ENCODE measurements at regions not wholly inside any gene's neighbourhood (a gene's known extent, or its start where the extent isn't known, plus 50 kb on each side); places are given as distances from the start of the nearest gene placed in this dataset.

DNA sequence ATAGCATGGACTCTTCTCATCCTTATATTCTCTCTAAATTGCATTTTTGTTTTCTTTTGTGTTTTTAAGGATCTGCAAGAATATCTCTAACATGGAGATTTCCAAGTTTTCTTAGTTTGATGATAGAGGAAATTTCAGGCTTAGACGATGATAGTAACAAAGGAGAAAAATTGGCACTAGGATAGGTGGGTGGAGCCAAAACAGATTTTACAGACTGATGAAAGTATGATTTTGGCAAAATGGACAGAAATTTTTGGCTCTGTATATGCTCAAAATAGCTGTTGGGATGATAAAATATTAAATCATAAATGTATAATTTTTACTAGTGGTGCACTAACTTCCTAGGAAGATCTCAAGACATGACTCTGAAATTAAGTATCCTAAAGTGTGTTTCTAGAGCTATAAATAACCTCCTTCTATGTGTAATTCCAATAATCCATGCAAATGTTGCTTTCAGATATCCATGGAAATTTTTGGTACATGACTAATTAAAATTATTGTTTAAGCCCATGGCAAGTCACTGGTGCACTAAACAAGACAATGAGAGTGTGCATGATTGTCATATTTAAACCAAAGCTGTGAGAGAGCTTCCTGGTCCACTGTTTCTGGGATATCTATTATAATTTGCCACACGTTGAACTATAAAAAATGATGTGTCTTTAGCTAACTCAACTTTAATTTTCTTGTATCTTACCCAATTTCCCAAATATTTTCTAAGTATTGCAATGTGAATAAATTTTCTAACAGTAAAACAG lies 55.8 kb upstream of the NBEA start:
- peak; percentile 23 for DNase-seq (ENCODE audit: low spot score)

DNA sequence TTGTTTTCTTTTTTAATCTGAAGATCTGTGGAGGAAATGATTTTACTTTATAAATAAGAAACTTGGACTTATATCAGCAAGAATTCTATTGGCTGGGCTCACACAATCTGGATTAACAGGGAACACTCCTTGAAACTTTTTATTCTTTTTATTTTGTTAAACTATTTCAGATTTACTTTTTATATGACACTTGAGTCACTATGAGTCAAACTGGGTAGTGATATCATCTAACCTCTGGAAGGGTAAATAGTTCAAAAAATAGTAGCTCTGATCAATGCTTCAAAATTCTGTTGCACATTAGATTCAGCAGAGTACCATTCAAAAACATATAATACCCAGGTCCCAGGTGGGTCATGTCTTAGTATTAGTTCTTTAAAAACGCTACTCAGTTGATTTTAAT lies 55.1 kb upstream of the NBEA start:
- DNase-seq (ENCODE audit: low spot score), result no peak
